DMS153 (cell line): ENCODE measurements at regions not wholly inside any gene's neighbourhood (a gene's known extent, or its start where the extent isn't known, plus 50 kb on each side); places are given as distances from the start of the nearest gene placed in this dataset.
"Not testable (repeated sequence)": the region's sequence is repeated elsewhere in the genome, so short reads cannot be mapped to it uniquely, and the experiment has no call there.

ENCODE experiments used
- DNase-seq: peaks from one replicate; lab custom pipeline; 2025; lab: John Stamatoyannopoulos, UW

GRCh38 chr13:69649063-69649392 lies 458.6 kb upstream of the ATXN8OS start:
- no peak for DNase-seq

- DNase-seq, result no peak
Measured at GRCh38 chr13:69648340-69649062, 459.1 kb upstream of the ATXN8OS start.

GRCh38 chr13:69644447-69644846 lies 463.2 kb upstream of the ATXN8OS start:
- no peak for DNase-seq

GRCh38 chr13:69641773-69642172 lies 465.9 kb upstream of the ATXN8OS start:
- DNase-seq, result no peak

- no peak for DNase-seq
Measured at GRCh38 chr13:69633044-69633443, 474.6 kb upstream of the ATXN8OS start.

- DNase-seq, result no peak
Measured at GRCh38 chr13:69623973-69624372, 483.7 kb upstream of the ATXN8OS start.

- DNase-seq, result no peak
Measured at GRCh38 chr13:69619651-69620050, 488.0 kb upstream of the ATXN8OS start.

GRCh38 chr13:69618838-69619237 lies 488.8 kb upstream of the ATXN8OS start:
- DNase-seq, result no peak

- no peak for DNase-seq
Measured at GRCh38 chr13:69618393-69618792, 489.2 kb upstream of the ATXN8OS start.

GRCh38 chr13:69617587-69617986 lies 490.0 kb upstream of the ATXN8OS start:
- no peak for DNase-seq

GRCh38 chr13:69616396-69616795 lies 491.2 kb upstream of the ATXN8OS start:
- no peak for DNase-seq

GRCh38 chr13:69615055-69615454 lies 492.6 kb upstream of the ATXN8OS start:
- DNase-seq, result not testable (repeated sequence)

GRCh38 chr13:69604698-69605097 lies 502.9 kb upstream of the ATXN8OS start:
- DNase-seq, result no peak

- no peak for DNase-seq
Measured at GRCh38 chr13:69603144-69603853, 504.3 kb upstream of the ATXN8OS start.

- DNase-seq, result no peak
Measured at GRCh38 chr13:69601661-69602060, 506.0 kb upstream of the ATXN8OS start.

- DNase-seq, result no peak
Measured at GRCh38 chr13:69600811-69601210, 506.8 kb upstream of the ATXN8OS start.

- no peak for DNase-seq
Measured at GRCh38 chr13:69597088-69597487, 510.5 kb upstream of the ATXN8OS start.

GRCh38 chr13:69595181-69595580 lies 512.4 kb upstream of the ATXN8OS start:
- DNase-seq, result no peak

- no peak for DNase-seq
Measured at GRCh38 chr13:69591437-69591836, 516.2 kb upstream of the ATXN8OS start.

GRCh38 chr13:69589531-69590235 lies 517.9 kb upstream of the ATXN8OS start:
- DNase-seq, result no peak

GRCh38 chr13:69585656-69586055 lies 522.0 kb upstream of the ATXN8OS start:
- DNase-seq, result no peak

GRCh38 chr13:69580255-69580654 lies 527.4 kb upstream of the ATXN8OS start:
- DNase-seq, result no peak

GRCh38 chr13:69579351-69579750 lies 528.3 kb upstream of the ATXN8OS start:
- DNase-seq, result no peak
